Progenitor cell of endocrine pancreas (in vitro differentiated cells): ENCODE measurements at regions not wholly inside any gene's neighbourhood (a gene's known extent, or its start where the extent isn't known, plus 50 kb on each side); places are given as distances from the start of the nearest gene placed in this dataset.
"Not testable (repeated sequence)": the region's sequence is repeated elsewhere in the genome, so short reads cannot be mapped to it uniquely, and the experiment has no call there.

Source experiments
- DNase-seq: peaks from one replicate; pipeline ENCODE4 v3.0.0; 2021; ENCODE audit warnings: low spot score; ENCODE audit not compliant: unreplicated experiment
- H3K27ac Mint-ChIP-seq: 2 replicates; pipeline ENCODE4 v1.8.0; 2021; ENCODE audit warnings: mild to moderate bottlenecking, moderate library complexity, mixed read lengths
- H3K27me3 Mint-ChIP-seq: 2 replicates; pipeline ENCODE4 v1.8.0; 2021; ENCODE audit warnings: mixed read lengths
- H3K36me3 Mint-ChIP-seq: 2 replicates; pipeline ENCODE4 v1.8.0; 2022; ENCODE audit warnings: mixed read lengths; ENCODE audit not compliant: insufficient read depth
- H3K4me1 Mint-ChIP-seq: 2 replicates; pipeline ENCODE4 v1.8.0; 2021; ENCODE audit warnings: low read depth, mixed read lengths
- H3K4me3 Mint-ChIP-seq: 2 replicates; pipeline ENCODE4 v1.8.0; 2021; ENCODE audit warnings: low read depth, mild to moderate bottlenecking, moderate library complexity, mixed read lengths
- H3K9me3 Mint-ChIP-seq: 2 replicates; pipeline ENCODE4 v1.8.0; 2021; ENCODE audit warnings: low read depth, mixed read lengths
- CTCF ChIP-seq: fragments of 200-600 bp; sonication (generic); IDR thresholded peaks from one replicate; pipeline ENCODE4 v1.5.0; 2021; ENCODE audit warnings: antibody characterized with exemption, mild to moderate bottlenecking; ENCODE audit not compliant: unreplicated experiment

- no peak for DNase-seq
- no peaks in the 10 kb centered on the region for H3K4me1 Mint-ChIP-seq
- no peak overlapping the region for H3K4me3 Mint-ChIP-seq
- peaks cover 2% of the 10 kb centered on the region for H3K36me3 Mint-ChIP-seq
- peaks cover 15% of the 10 kb centered on the region for H3K9me3 Mint-ChIP-seq
- H3K27me3 Mint-ChIP-seq, result no peaks in the 10 kb centered on the region
- no peak overlapping the region for H3K27ac Mint-ChIP-seq
- no peak for TF ChIP-seq CTCF
Observed at GRCh38 chr9:87420884-87421283, 76.8 kb upstream of the DAPK1 start.

GRCh38 chr9:87421734-87422133, 75.9 kb upstream of the DAPK1 start:
- H3K27me3 Mint-ChIP-seq, result no peaks in the 10 kb centered on the region
- peaks cover 18% of the 10 kb centered on the region for H3K9me3 Mint-ChIP-seq
- H3K4me3 Mint-ChIP-seq, result no peak overlapping the region
- H3K27ac Mint-ChIP-seq, result no peak overlapping the region
- DNase-seq, result no peak
- H3K4me1 Mint-ChIP-seq, result no peaks in the 10 kb centered on the region
- H3K36me3 Mint-ChIP-seq, result peaks cover 2% of the 10 kb centered on the region
- TF ChIP-seq CTCF, result no peak

GRCh38 chr9:87422999-87423398, 74.7 kb upstream of the DAPK1 start:
- peaks cover 18% of the 10 kb centered on the region for H3K9me3 Mint-ChIP-seq
- H3K27me3 Mint-ChIP-seq, result no peaks in the 10 kb centered on the region
- H3K4me3 Mint-ChIP-seq, result no peak overlapping the region
- H3K27ac Mint-ChIP-seq, result no peak overlapping the region
- peaks cover 3% of the 10 kb centered on the region for H3K36me3 Mint-ChIP-seq
- peaks cover 7% of the 10 kb centered on the region for H3K4me1 Mint-ChIP-seq
- TF ChIP-seq CTCF, result no peak
- no peak for DNase-seq

- not testable (repeated sequence) for H3K36me3 Mint-ChIP-seq, H3K27ac Mint-ChIP-seq, H3K27me3 Mint-ChIP-seq, H3K4me3 Mint-ChIP-seq, DNase-seq
- peaks cover 18% of the 10 kb centered on the region for H3K9me3 Mint-ChIP-seq
- H3K4me1 Mint-ChIP-seq, result peaks cover 15% of the 10 kb centered on the region
Observed at GRCh38 chr9:87423885-87424284, 73.8 kb upstream of the DAPK1 start.

GRCh38 chr9:87425202-87425601, 72.5 kb upstream of the DAPK1 start:
- no peak for TF ChIP-seq CTCF
- Mint-ChIP-seq H3K9me3 (peaks cover 18% of the 10 kb centered on the region), H3K4me3 (no peak overlapping the region), H3K36me3 (peaks cover 3% of the 10 kb centered on the region), H3K4me1 (peaks cover 16% of the 10 kb centered on the region), H3K27me3 (no peaks in the 10 kb centered on the region), H3K27ac (no peak overlapping the region)
- no peak for DNase-seq

GRCh38 chr9:87427851-87428506, 69.7 kb upstream of the DAPK1 start:
- no peak for TF ChIP-seq CTCF
- H3K4me1 Mint-ChIP-seq, result peaks cover 16% of the 10 kb centered on the region
- H3K27me3 Mint-ChIP-seq, result no peaks in the 10 kb centered on the region
- no peak for DNase-seq
- no peak overlapping the region for H3K27ac Mint-ChIP-seq
- H3K9me3 Mint-ChIP-seq, result peaks cover 15% of the 10 kb centered on the region
- no peak overlapping the region for H3K4me3 Mint-ChIP-seq
- H3K36me3 Mint-ChIP-seq, result peaks cover 3% of the 10 kb centered on the region
